H4 (cell line): ENCODE measurements at regions not wholly inside any gene's neighbourhood (a gene's known extent, or its start where the extent isn't known, plus 50 kb on each side); places are given as distances from the start of the nearest gene placed in this dataset.
"Not testable (repeated sequence)": the region's sequence is repeated elsewhere in the genome, so short reads cannot be mapped to it uniquely, and the experiment has no call there.

ENCODE experiments used
- DNase-seq: peaks from one replicate; pipeline ENCODE4 v3.0.0-alpha.2; 2015; ENCODE audit warnings: low spot score

GRCh38 chr17:14736631-14737030 lies 435.8 kb downstream of the HS3ST3B1 start:
- no peak for DNase-seq

DNA sequence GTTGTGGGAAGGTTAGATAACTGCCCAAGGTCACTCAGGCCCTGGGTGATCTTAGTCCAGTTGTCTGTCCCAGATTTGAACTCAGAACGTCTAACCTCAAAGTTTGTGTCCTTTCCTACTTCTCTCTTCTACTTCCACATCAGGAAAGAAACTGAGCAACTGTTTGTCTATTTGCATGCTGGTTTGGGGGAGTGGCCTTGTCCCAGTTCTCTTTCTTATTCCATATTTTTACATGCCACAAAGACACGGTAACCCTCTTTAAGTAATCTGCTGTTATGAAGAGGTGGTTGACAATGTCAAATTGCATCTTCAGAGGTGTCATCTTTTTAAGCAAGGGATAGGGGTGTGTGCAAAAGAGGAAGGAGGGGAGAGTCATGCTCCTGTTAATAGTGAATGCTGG lies 432.5 kb downstream of the HS3ST3B1 start:
- DNase-seq: no peak

GRCh38 chr17:14732211-14732610 lies 431.3 kb downstream of the HS3ST3B1 start:
- no peak for DNase-seq

DNA sequence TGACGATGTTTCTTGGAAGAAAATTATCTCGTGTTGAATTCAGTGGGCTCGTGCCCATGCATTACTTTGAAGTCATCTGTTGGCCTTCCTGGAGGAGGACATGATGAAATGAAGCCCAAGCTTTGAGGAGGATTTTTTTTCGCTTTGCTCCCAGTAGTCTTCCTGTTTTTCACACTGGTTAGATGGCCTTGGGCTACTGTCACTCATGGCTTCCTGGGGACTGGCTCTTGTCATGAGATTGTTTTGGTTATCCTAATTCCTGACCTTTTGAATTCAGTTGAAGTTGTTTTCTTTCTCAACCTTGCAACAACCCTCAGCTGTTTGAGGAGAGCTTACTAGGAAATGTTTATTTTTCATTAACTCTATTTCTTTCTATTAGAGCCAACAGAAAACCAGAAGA lies 430.7 kb downstream of the HS3ST3B1 start:
- no peak for DNase-seq

- no peak for DNase-seq
These were observed 429.9 kb downstream of the HS3ST3B1 start for GRCh38 chr17:14730821-14731220.

GRCh38 chr17:14725729-14726128 lies 424.8 kb downstream of the HS3ST3B1 start:
- DNase-seq: no peak

GRCh38 chr17:14724770-14725169 lies 423.9 kb downstream of the HS3ST3B1 start:
- DNase-seq: no peak

- not testable (repeated sequence) for DNase-seq
These were observed 422.5 kb downstream of the HS3ST3B1 start for GRCh38 chr17:14723349-14723748.

DNA sequence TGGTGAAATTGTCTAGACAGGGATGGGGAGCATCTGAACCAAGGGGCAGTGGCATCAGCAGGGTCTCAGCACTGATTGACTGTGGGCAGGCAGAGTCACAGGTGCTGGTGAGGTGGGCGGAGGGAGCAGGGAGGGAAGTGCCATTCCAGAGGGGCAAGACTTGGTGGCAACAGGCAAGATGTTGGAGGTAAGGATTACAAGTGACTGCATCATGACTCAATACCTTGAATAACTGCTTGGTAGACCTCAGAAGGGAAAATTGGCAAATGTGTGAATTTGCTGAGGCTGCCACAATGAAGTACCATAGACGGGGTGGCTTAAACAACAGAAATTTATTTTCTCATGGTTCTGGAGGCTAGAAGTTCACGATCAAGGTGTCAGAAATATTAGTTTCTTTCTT lies 419.1 kb downstream of the HS3ST3B1 start:
- no peak for DNase-seq

GRCh38 chr17:14717859-14718258 lies 417.0 kb downstream of the HS3ST3B1 start:
- DNase-seq: no peak

DNA sequence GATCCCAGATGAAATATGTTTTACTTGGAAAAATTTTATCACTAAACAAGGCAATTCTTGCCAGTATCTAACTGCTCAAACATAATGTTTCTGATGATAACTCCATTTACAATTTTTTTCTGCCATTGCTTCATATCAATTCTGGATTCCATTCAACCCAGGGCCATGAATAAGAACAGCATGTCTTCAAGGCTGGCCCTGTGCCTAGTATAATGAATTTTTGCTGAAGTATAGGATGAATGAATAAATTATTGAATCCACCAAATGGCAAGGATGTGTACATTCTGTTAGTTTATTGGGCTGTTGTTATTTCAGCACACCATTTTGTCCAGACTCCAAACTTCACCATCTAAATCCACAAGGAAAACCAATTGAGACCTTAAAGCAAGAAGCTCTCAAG lies 414.7 kb downstream of the HS3ST3B1 start:
- no peak for DNase-seq

GRCh38 chr17:14712611-14713021 lies 411.7 kb downstream of the HS3ST3B1 start:
- no peak for DNase-seq

DNA sequence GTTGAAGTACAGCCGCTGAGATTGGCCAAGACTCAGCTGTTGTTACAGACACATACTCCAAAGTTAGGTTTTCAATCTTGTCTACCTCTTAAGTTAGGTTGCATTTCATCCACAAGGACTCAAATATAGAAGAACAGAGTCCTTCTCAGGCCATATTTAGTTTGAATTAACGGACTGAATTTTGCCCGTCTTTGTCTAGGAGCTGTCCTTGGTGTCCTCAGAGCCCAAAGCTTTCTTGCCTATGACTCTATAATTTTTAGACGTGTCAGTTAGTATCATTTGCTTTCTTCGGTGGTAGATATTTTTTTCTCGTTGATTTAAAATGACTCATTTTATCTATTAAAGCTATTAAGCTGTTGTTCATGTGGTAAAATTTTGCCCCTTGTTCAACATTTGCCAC lies 403.2 kb downstream of the HS3ST3B1 start:
- DNase-seq: no peak

- no peak for DNase-seq
These were observed 401.0 kb downstream of the HS3ST3B1 start for GRCh38 chr17:14701886-14702285.

DNA sequence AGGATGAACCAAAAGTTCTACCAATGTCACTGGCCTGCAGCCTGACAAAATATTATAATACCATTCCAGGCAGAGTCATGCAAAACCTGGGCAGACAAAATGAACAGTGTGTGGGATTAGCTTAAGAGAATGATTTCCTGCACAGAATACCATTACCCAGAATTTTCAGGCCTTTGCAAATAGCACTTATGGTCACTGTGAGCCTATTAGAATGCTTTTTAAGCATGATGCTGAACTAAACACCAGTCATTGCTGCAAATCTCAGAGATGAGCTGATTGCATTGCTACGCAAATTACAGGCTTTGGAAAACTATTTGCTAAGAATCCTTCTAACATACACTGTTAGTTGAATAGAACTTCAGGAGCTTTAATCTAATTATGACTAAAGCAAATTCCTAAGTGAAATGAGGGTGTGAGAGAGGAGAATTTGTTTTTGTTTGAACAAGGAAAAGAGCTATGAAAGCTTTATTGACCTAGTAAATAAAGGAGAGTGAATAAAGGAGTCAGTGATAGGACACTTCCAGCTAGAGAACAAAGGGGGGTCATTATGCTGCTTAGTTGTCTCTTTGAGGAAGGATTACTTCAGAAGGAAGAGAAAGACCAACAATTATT lies 398.8 kb downstream of the HS3ST3B1 start:
- DNase-seq: no peak

DNA sequence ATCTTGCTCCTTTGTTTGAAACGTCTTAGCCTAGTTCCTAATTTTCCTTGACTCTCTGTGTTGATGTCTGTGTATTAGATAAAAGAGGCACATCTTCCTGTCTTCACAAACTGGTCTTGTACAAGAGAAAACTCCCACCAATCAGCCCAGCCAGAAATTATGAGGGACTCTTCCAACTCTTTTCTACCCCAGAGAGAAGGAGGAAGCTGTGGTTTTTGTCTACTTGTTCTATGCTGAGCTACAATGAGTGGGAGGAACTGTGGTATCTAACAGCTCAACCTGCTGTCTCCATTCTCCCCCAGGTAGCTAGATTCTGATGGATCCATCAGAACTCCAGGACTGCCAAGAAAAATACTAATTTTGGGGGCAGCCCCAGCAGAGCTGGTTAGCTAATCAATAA lies 392.5 kb downstream of the HS3ST3B1 start:
- DNase-seq: no peak

DNA sequence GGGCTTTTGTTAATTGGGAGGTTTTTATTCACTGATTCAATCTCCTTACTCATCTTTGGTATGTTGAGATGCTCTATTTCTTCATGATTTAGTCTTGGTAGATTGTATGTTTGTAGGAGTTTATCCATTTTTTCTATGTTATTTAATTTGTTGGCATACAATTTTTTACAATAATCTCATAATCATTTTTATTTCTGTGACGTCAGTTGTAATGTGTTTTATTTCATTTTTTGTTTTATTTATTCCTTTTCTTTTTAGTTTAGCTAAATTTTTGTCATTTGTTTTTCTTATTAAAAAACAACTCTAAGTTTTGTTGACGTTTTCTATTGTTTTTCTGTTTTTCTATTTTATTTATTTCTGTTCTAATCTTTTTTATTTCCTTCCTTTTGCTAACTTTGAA lies 389.8 kb downstream of the HS3ST3B1 start:
- no peak for DNase-seq

- DNase-seq: peak; percentile 12
These were observed 387.3 kb downstream of the HS3ST3B1 start for GRCh38 chr17:14688134-14688533.

GRCh38 chr17:14672830-14673229 lies 371.9 kb downstream of the HS3ST3B1 start:
- peak; percentile 92 for DNase-seq

GRCh38 chr17:14670861-14671260 lies 370.0 kb downstream of the HS3ST3B1 start:
- DNase-seq: no peak

- DNase-seq: no peak
These were observed 363.6 kb downstream of the HS3ST3B1 start for GRCh38 chr17:14664511-14664910.

- DNase-seq: no peak
These were observed 340.2 kb downstream of the HS3ST3B1 start for GRCh38 chr17:14641117-14641516.

DNA sequence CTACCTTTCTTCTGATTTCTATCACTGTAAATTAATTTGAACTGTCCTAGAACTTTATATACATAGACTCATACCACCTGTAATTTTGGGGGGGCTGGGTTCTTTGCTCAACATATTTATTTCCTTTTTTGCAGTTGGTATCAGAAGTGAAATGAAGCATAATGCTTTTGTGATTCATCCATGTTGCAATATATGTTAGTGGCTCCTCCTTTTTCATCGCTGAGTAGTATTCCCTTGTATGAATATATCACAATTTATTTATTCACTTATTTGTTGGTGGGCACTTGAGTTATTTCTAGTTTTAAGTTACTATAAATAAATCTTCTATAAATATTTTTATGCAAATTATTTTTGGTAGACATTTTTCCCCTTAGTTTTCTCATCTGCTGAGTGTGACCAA lies 336.4 kb downstream of the HS3ST3B1 start:
- DNase-seq: no peak

GRCh38 chr17:14630621-14631020 lies 329.7 kb downstream of the HS3ST3B1 start:
- DNase-seq: no peak
